Tibial nerve (tissue), 4 donors: ENCODE measurements at regions not wholly inside any gene's neighbourhood (a gene's known extent, or its start where the extent isn't known, plus 50 kb on each side); places are given as distances from the start of the nearest gene placed in this dataset.

ENCODE experiments used
- DNase-seq, 2 donors: peaks; one replicate each; pipeline ENCODE4 v3.0.0-alpha.2; 2019; ENCODE audit warnings: low spot score in 2 of 2
- H3K27ac ChIP-seq, 4 donors: fragments of 200-600 bp; sonication (generic) in 3 of 4; one replicate each; pipeline ENCODE4 v1.5.1; 2017 to 2019; ENCODE audit warnings: mild to moderate bottlenecking in 1 of 4
- H3K27me3 ChIP-seq, 2 donors: fragments of 200-600 bp; sonication (generic) in 1 of 2; one replicate each; pipeline versions ENCODE4 v1.5.1 to v1.6.0; 2017 to 2019
- H3K36me3 ChIP-seq, 3 donors: fragments of 200-600 bp; sonication (generic); one replicate each; pipeline ENCODE4 v1.5.1; 2018 to 2019
- H3K4me1 ChIP-seq, 4 donors: fragments of 200-600 bp; sonication (generic) in 3 of 4; one replicate each; pipeline ENCODE4 v1.5.1; 2017 to 2019
- H3K4me3 ChIP-seq, 4 donors: fragments of 200-600 bp; sonication (generic) in 3 of 4; one replicate each; pipeline ENCODE4 v1.5.1; 2017 to 2019; ENCODE audit warnings: mild to moderate bottlenecking in 1 of 4, moderate library complexity in 1 of 4
- H3K9me3 ChIP-seq, 4 donors: fragments of 200-600 bp; sonication (generic) in 3 of 4; one replicate each; pipeline ENCODE4 v1.5.1; 2017 to 2019
- EP300 ChIP-seq, 2 donors: sonication (generic); formaldehyde crosslinking; IDR thresholded peaks; one replicate each; pipeline ENCODE4 v1.6.1; 2017; ENCODE audit warnings: antibody characterized with exemption in 2 of 2, mild to moderate bottlenecking in 1 of 2
- POLR2A ChIP-seq, 2 donors: fragments of 450-650 bp; IDR thresholded peaks; one replicate each; pipeline ENCODE4 v1.6.1; 2017; ENCODE audit warnings: antibody characterized with exemption in 2 of 2, mild to moderate bottlenecking in 2 of 2, moderate library complexity in 2 of 2
- WGBS, 2 donors: methylation state at CpG; one replicate each; pipeline ENCODE4 v1.1.5; 2018; 5-methylcytosine and 5-hydroxymethylcytosine counted together
- TF ChIP-seq, protein P1 (sequence below), 5 experiments: fragments of 200-600 bp in 3 of 5; fragments of 450-650 bp in 2 of 5; sonication (generic) in 3 of 5; IDR thresholded peaks; one replicate each; pipeline ENCODE4 v1.5.1; 2016 to 2019; ENCODE audit warnings: antibody characterized with exemption in 5 of 5, mild to moderate bottlenecking in 3 of 5, moderate library complexity in 2 of 5

- DNase-seq, result no peak
- Histone ChIP-seq H3K27ac (no peak overlapping the region), H3K9me3 (no peaks in the 10 kb centered on the region), H3K36me3 (no peaks in the 10 kb centered on the region), H3K4me3 (no peak overlapping the region), H3K4me1 (peaks cover 0 to 37% (median 9%) of the 10 kb centered on the region in 4 donors), H3K27me3 (no peaks in the 10 kb centered on the region)
- TF ChIP-seq EP300 (IDR thresholded peaks at IDR 0.05) (no peak), POLR2A (IDR thresholded peaks at IDR 0.05) (no peak)
- TF ChIP-seq, protein P1, sequence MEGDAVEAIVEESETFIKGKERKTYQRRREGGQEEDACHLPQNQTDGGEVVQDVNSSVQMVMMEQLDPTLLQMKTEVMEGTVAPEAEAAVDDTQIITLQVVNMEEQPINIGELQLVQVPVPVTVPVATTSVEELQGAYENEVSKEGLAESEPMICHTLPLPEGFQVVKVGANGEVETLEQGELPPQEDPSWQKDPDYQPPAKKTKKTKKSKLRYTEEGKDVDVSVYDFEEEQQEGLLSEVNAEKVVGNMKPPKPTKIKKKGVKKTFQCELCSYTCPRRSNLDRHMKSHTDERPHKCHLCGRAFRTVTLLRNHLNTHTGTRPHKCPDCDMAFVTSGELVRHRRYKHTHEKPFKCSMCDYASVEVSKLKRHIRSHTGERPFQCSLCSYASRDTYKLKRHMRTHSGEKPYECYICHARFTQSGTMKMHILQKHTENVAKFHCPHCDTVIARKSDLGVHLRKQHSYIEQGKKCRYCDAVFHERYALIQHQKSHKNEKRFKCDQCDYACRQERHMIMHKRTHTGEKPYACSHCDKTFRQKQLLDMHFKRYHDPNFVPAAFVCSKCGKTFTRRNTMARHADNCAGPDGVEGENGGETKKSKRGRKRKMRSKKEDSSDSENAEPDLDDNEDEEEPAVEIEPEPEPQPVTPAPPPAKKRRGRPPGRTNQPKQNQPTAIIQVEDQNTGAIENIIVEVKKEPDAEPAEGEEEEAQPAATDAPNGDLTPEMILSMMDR (IDR thresholded peaks at IDR 0.05), result no peak
- WGBS, 2 donors, result 37 to 41% methylated on average over 2 of the region's 2 CpGs
Measured at GRCh38 chr3:101938262-101938847, 89.0 kb downstream of the NFKBIZ start.

DNA sequence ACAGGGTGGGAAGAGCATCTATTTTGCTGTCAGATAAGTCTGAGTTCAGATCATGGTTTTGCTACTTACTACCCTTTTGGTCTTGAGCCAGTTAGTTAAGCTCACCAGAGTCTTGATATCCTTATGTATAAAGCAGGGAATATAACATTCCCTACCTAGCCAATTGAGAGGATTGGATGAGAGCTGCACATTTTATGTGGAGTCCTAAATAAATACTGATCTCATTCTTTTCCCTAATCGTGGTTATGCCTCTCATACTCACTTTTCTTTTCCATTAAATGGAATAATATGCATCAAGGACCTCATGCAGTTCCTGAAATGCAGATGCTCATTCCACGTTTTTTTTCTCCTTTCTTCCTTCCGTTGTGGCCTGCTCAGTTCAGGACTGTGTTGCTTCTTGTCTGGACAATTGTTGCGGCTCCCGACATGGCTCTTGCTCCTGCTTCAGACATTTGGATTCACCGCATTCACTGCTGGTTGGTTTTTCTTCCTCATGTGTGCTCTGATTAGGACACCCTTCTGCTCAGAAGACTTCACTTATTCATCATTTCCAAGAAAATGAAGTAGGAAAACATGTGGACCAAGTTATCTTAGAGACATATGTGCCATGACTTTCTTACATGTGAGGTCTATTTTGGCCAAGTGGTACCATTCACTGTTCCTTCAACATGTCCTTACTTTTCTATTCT, 90.2 kb downstream of the NFKBIZ start:
- WGBS, 2 donors, result 84 to 88% methylated on average over 6 of the region's 6 CpGs
- H3K9me3 ChIP-seq, result no peaks in the 10 kb centered on the region
- peaks cover 0 to 37% (median 9%) of the 10 kb centered on the region in 4 donors for H3K4me1 ChIP-seq
- H3K27ac ChIP-seq, result no peak overlapping the region
- no peaks in the 10 kb centered on the region for H3K36me3 ChIP-seq
- no peak for DNase-seq
- H3K4me3 ChIP-seq, result no peak overlapping the region
- TF ChIP-seq EP300 (IDR thresholded peaks at IDR 0.05) (no peak), POLR2A (IDR thresholded peaks at IDR 0.05) (no peak)
- TF ChIP-seq, protein P1 (IDR thresholded peaks at IDR 0.05), result no peak
- no peaks in the 10 kb centered on the region for H3K27me3 ChIP-seq

GRCh38 chr3:101940521-101941317, 91.4 kb downstream of the NFKBIZ start:
- DNase-seq, result no peak
- peak overlapping the region in 2 of 4 donors; percentile 41 to 47 for H3K27ac ChIP-seq
- peak in 1 of 2 donors; percentile 57 for TF ChIP-seq EP300 (IDR thresholded peaks at IDR 0.05)
- TF ChIP-seq, protein P1 (IDR thresholded peaks at IDR 0.05), result no peak
- no peak for TF ChIP-seq POLR2A (IDR thresholded peaks at IDR 0.05)
- 27 to 31% methylated on average over 9 of the region's 9 CpGs for WGBS, 2 donors
- H3K36me3 ChIP-seq, result no peaks in the 10 kb centered on the region
- no peaks in the 10 kb centered on the region for H3K27me3 ChIP-seq
- no peaks in the 10 kb centered on the region for H3K9me3 ChIP-seq
- H3K4me3 ChIP-seq, result peak overlapping the region in 1 of 4 donors; percentile 17
- H3K4me1 ChIP-seq, result peaks cover 0 to 37% (median 9%) of the 10 kb centered on the region in 4 donors

DNA sequence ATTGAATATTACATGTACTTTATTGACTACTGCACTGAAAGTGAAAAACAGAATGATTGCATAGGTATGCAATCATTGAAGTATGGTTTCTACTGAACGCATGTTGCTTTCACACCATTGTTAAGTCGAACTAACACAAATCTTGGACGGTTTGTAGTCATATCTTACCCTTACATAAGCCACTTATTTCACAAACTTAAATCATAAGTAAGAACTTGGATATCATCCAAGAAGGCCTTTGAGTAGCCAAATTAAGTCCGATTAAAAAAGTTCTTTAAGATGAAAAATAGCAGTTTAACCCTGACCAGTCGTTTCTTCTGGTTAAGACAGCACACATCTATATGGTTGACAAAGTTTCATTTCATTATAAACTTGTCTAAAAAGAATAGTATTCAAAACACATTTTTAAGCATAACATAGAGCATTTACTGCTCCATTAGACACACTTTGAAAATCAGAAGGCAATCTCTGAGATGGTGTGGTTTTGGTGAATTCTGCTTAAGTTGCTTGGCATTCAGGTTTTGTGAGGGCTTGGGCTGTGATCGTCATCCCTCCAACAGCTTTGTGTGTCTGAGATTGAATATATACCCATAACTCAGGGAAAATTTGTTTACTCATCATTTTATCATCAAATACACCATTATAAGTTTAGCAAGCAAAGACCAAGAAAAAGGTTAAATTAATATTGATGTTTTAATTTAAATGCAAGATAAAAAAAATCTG, 92.2 kb downstream of the NFKBIZ start:
- peaks cover 0 to 37% (median 6%) of the 10 kb centered on the region in 4 donors for H3K4me1 ChIP-seq
- TF ChIP-seq EP300 (IDR thresholded peaks at IDR 0.05) (no peak), POLR2A (IDR thresholded peaks at IDR 0.05) (no peak)
- TF ChIP-seq, protein P1 (IDR thresholded peaks at IDR 0.05), result no peak
- no peak overlapping the region for H3K4me3 ChIP-seq
- H3K27me3 ChIP-seq, result no peaks in the 10 kb centered on the region
- H3K36me3 ChIP-seq, result no peaks in the 10 kb centered on the region
- DNase-seq, result no peak
- H3K27ac ChIP-seq, result no peak overlapping the region
- 48 to 50% methylated on average over 6 of the region's 6 CpGs for WGBS, 2 donors
- H3K9me3 ChIP-seq, result no peaks in the 10 kb centered on the region
